ENCODE measurements at regions not wholly inside any gene's neighbourhood (a gene's known extent, or its start where the extent isn't known, plus 50 kb on each side); places are given as distances from the start of the nearest gene placed in this dataset.
"Not testable (repeated sequence)": the region's sequence is repeated elsewhere in the genome, so short reads cannot be mapped to it uniquely, and the experiment has no call there.

- no peak overlapping the region for H3K4me3 Mint-ChIP-seq
- no peaks in the 10 kb centered on the region for H3K4me1 Mint-ChIP-seq (ENCODE audit: low read depth)
- H3K27ac Mint-ChIP-seq, result no peak overlapping the region
- no peaks in the 10 kb centered on the region for H3K36me3 Mint-ChIP-seq (ENCODE audit: low read depth)
- no peak for DNase-seq
- H3K27me3 Mint-ChIP-seq (ENCODE audit: low read depth), result no peaks in the 10 kb centered on the region
- CTCF ChIA-PET, result no interaction called here
- intact Hi-C loops (cut with micrococcal nuclease), result no loop called here
- no peaks in the 10 kb centered on the region for H3K9me3 Mint-ChIP-seq
Observed at GRCh38 chr3:68523330-68523729, 409.0 kb downstream of the TAFA4 start.

- intact Hi-C loops (cut with micrococcal nuclease), result no loop called here
- Mint-ChIP-seq H3K36me3 (ENCODE audit: low read depth) (no peaks in the 10 kb centered on the region), H3K27me3 (ENCODE audit: low read depth) (no peaks in the 10 kb centered on the region), H3K4me1 (ENCODE audit: low read depth) (no peaks in the 10 kb centered on the region), H3K9me3 (no peaks in the 10 kb centered on the region), H3K27ac (no peak overlapping the region), H3K4me3 (no peak overlapping the region)
- CTCF ChIA-PET, result no interaction called here
- no peak for DNase-seq
Observed at GRCh38 chr3:68515237-68515636, 417.1 kb downstream of the TAFA4 start.

- Mint-ChIP-seq H3K27me3 (ENCODE audit: low read depth) (no peaks in the 10 kb centered on the region), H3K4me1 (ENCODE audit: low read depth) (no peaks in the 10 kb centered on the region), H3K27ac (no peak overlapping the region), H3K4me3 (no peak overlapping the region), H3K9me3 (no peaks in the 10 kb centered on the region), H3K36me3 (ENCODE audit: low read depth) (peaks cover 5% of the 10 kb centered on the region)
- CTCF ChIA-PET, result no interaction called here
- intact Hi-C loops (cut with micrococcal nuclease), result no loop called here
- no peak for DNase-seq
Observed at GRCh38 chr3:68504201-68504600, 428.1 kb downstream of the TAFA4 start.

GRCh38 chr3:68485845-68486244 lies 446.5 kb downstream of the TAFA4 start:
- DNase-seq; H3K4me1 Mint-ChIP-seq (ENCODE audit: low read depth); intact Hi-C loops (cut with micrococcal nuclease); H3K9me3 Mint-ChIP-seq; H3K27ac Mint-ChIP-seq; CTCF ChIA-PET; H3K27me3 Mint-ChIP-seq (ENCODE audit: low read depth); H3K36me3 Mint-ChIP-seq (ENCODE audit: low read depth); H3K4me3 Mint-ChIP-seq: not testable (repeated sequence)

- Mint-ChIP-seq H3K27ac (no peak overlapping the region), H3K4me1 (ENCODE audit: low read depth) (no peaks in the 10 kb centered on the region), H3K36me3 (ENCODE audit: low read depth) (peaks cover 1% of the 10 kb centered on the region), H3K27me3 (ENCODE audit: low read depth) (no peaks in the 10 kb centered on the region), H3K9me3 (no peaks in the 10 kb centered on the region), H3K4me3 (no peak overlapping the region)
- intact Hi-C loops (cut with micrococcal nuclease), result no loop called here
- DNase-seq, result no peak
- CTCF ChIA-PET, result no interaction called here
Observed at GRCh38 chr3:68485051-68485450, 447.3 kb downstream of the TAFA4 start.

GRCh38 chr3:68483601-68484000 lies 448.7 kb downstream of the TAFA4 start:
- no peak overlapping the region for H3K4me3 Mint-ChIP-seq
- intact Hi-C loops (cut with micrococcal nuclease), result no loop called here
- no peak overlapping the region for H3K27ac Mint-ChIP-seq
- H3K9me3 Mint-ChIP-seq, result no peaks in the 10 kb centered on the region
- CTCF ChIA-PET, result no interaction called here
- DNase-seq, result no peak
- no peaks in the 10 kb centered on the region for H3K4me1 Mint-ChIP-seq (ENCODE audit: low read depth)
- H3K27me3 Mint-ChIP-seq (ENCODE audit: low read depth), result no peaks in the 10 kb centered on the region
- H3K36me3 Mint-ChIP-seq (ENCODE audit: low read depth), result peaks cover 1% of the 10 kb centered on the region

GRCh38 chr3:68483041-68483440 lies 449.3 kb downstream of the TAFA4 start:
- CTCF ChIA-PET, result no interaction called here
- Mint-ChIP-seq H3K27ac (no peak overlapping the region), H3K27me3 (ENCODE audit: low read depth) (no peaks in the 10 kb centered on the region), H3K36me3 (ENCODE audit: low read depth) (peaks cover 1% of the 10 kb centered on the region), H3K4me3 (no peak overlapping the region), H3K9me3 (no peaks in the 10 kb centered on the region), H3K4me1 (ENCODE audit: low read depth) (no peaks in the 10 kb centered on the region)
- DNase-seq, result no peak
- intact Hi-C loops (cut with micrococcal nuclease), result no loop called here

GRCh38 chr3:68482565-68482964 lies 449.8 kb downstream of the TAFA4 start:
- Mint-ChIP-seq H3K36me3 (ENCODE audit: low read depth) (peaks cover 1% of the 10 kb centered on the region), H3K4me3 (no peak overlapping the region), H3K4me1 (ENCODE audit: low read depth) (no peaks in the 10 kb centered on the region), H3K27me3 (ENCODE audit: low read depth) (no peaks in the 10 kb centered on the region), H3K9me3 (no peaks in the 10 kb centered on the region), H3K27ac (no peak overlapping the region)
- DNase-seq, result no peak
- intact Hi-C loops (cut with micrococcal nuclease), result no loop called here
- CTCF ChIA-PET, result no interaction called here

- no peaks in the 10 kb centered on the region for H3K4me1 Mint-ChIP-seq (ENCODE audit: low read depth)
Observed at GRCh38 chr3:68479779-68480178, 452.6 kb downstream of the TAFA4 start.

GRCh38 chr3:68468695-68469375 lies 463.5 kb downstream of the TAFA4 start:
- H3K9me3 Mint-ChIP-seq, result no peaks in the 10 kb centered on the region
- H3K27ac Mint-ChIP-seq, result no peak overlapping the region
- CTCF ChIA-PET, result no interaction called here

More at GRCh38 chr3:68479779-68480178, 452.6 kb downstream of the TAFA4 start:
- Mint-ChIP-seq H3K9me3 (no peaks in the 10 kb centered on the region), H3K27me3 (ENCODE audit: low read depth) (no peaks in the 10 kb centered on the region), H3K36me3 (ENCODE audit: low read depth) (peaks cover 1% of the 10 kb centered on the region), H3K27ac (no peak overlapping the region), H3K4me3 (no peak overlapping the region)
- CTCF ChIA-PET, result no interaction called here
- intact Hi-C loops (cut with micrococcal nuclease), result no loop called here
- no peak for DNase-seq

GRCh38 chr3:68467465-68467864 lies 464.9 kb downstream of the TAFA4 start:
- H3K4me3 Mint-ChIP-seq, result no peak overlapping the region
- no peak overlapping the region for H3K27ac Mint-ChIP-seq
- no peaks in the 10 kb centered on the region for H3K27me3 Mint-ChIP-seq (ENCODE audit: low read depth)
- intact Hi-C loops (cut with micrococcal nuclease), result no loop called here
- CTCF ChIA-PET, result no interaction called here
- no peaks in the 10 kb centered on the region for H3K9me3 Mint-ChIP-seq
- H3K4me1 Mint-ChIP-seq (ENCODE audit: low read depth), result no peaks in the 10 kb centered on the region
- H3K36me3 Mint-ChIP-seq (ENCODE audit: low read depth), result no peaks in the 10 kb centered on the region
- DNase-seq, result no peak

More at GRCh38 chr3:68468695-68469375, 463.5 kb downstream of the TAFA4 start:
- no peaks in the 10 kb centered on the region for H3K4me1 Mint-ChIP-seq (ENCODE audit: low read depth)
- DNase-seq, result no peak
- intact Hi-C loops (cut with micrococcal nuclease), result no loop called here
- H3K36me3 Mint-ChIP-seq (ENCODE audit: low read depth), result no peaks in the 10 kb centered on the region
- H3K4me3 Mint-ChIP-seq, result no peak overlapping the region
- no peaks in the 10 kb centered on the region for H3K27me3 Mint-ChIP-seq (ENCODE audit: low read depth)

- Mint-ChIP-seq H3K4me3 (no peak overlapping the region), H3K36me3 (ENCODE audit: low read depth) (peaks cover 6% of the 10 kb centered on the region), H3K27me3 (ENCODE audit: low read depth) (no peaks in the 10 kb centered on the region), H3K9me3 (peaks cover 3% of the 10 kb centered on the region), H3K27ac (no peak overlapping the region), H3K4me1 (ENCODE audit: low read depth) (no peaks in the 10 kb centered on the region)
- intact Hi-C loops (cut with micrococcal nuclease), result no loop called here
- CTCF ChIA-PET, result no interaction called here
- DNase-seq, result no peak
Observed at GRCh38 chr3:68458581-68458980, 473.8 kb downstream of the TAFA4 start.

GRCh38 chr3:68448510-68449383 lies 483.6 kb downstream of the TAFA4 start:
- Mint-ChIP-seq H3K27me3 (ENCODE audit: low read depth) (no peaks in the 10 kb centered on the region), H3K27ac (no peak overlapping the region), H3K36me3 (ENCODE audit: low read depth) (peaks cover 3% of the 10 kb centered on the region), H3K4me3 (no peak overlapping the region), H3K4me1 (ENCODE audit: low read depth) (no peaks in the 10 kb centered on the region), H3K9me3 (no peaks in the 10 kb centered on the region)
- CTCF ChIA-PET, result no interaction called here
- DNase-seq, result no peak
- intact Hi-C loops (cut with micrococcal nuclease), result no loop called here

Measured in activated naive CD4-positive, alpha-beta T cell treated with anti-CD3 and anti-CD28 coated beads for 36 hours (primary cell).